GM12878 (cell line): ENCODE measurements at regions not wholly inside any gene's neighbourhood (a gene's known extent, or its start where the extent isn't known, plus 50 kb on each side); places are given as distances from the start of the nearest gene placed in this dataset.

Source experiments
- ATAC-seq: fragments of 200-7000 bp; cut with Tn5 transposase; 3 replicates; pipeline ENCODE4 v1.9.1; 2020; ENCODE audit warnings: mild to moderate bottlenecking, moderate library complexity
- BruUV-seq: library from RNA; stranded (reverse); fragments of 400-500 nt; replicated peaks from 2 replicates; lab custom pipeline; 2021; lab: Mats Ljungman, UMichigan
- CTCF ChIA-PET: fragments of 300-600 bp; sonication (Branson Sonifier 250); formaldehyde crosslinking; extraction: SDS; loops from one replicate; lab custom pipeline; 2021; ENCODE audit warnings: inconsistent platforms; lab: Yijun Ruan, JAX
- POLR2A ChIA-PET: fragments of 350-600 bp; formaldehyde crosslinking; extraction: SDS; loops from one replicate; lab custom pipeline; 2021; ENCODE audit warnings: inconsistent platforms; lab: Charles Lee
- RAD21 ChIA-PET: fragments of 300-600 bp; sonication (Branson Sonifier 250); formaldehyde crosslinking; loops from one replicate; lab custom pipeline; 2023; ENCODE audit warnings: antibody characterized with exemption; ENCODE audit not compliant: unreplicated experiment; lab: Charles Lee
- SMC1A ChIA-PET: fragments of 300-600 bp; sonication (Branson Sonifier 250); formaldehyde crosslinking; loops from one replicate; lab custom pipeline; 2023; ENCODE audit not compliant: unreplicated experiment, uncharacterized antibody; lab: Charles Lee
- DNase-seq: peaks from one replicate; pipeline ENCODE4 v3.0.0-alpha.2; 2011; ENCODE audit warnings: low read depth, low spot score
- FAIRE-seq: peaks from 3 replicates; lab custom pipeline; 2011; peaks lifted over from hg19 to GRCh38; lab: Jason Lieb, UNC
- H2AFZ ChIP-seq: 2 replicates; pipeline ENCODE4 v1.6.0; 2011; ENCODE audit warnings: low read depth, low read length, control low read depth; ENCODE audit not compliant: control insufficient read depth
- H3K27ac ChIP-seq: 2 replicates; pipeline ENCODE4 v1.5.1; 2011; ENCODE audit warnings: control low read depth; ENCODE audit not compliant: control insufficient read depth, insufficient read depth
- H3K27me3 ChIP-seq, 2 experiments: replicated peaks in 1 of 2; 2 replicates each; pipeline versions ENCODE4 v1.6.0 to v1.6.1; 2011; ENCODE audit warnings: low read length in 1 of 2; ENCODE audit not compliant: control insufficient read depth in 2 of 2, insufficient read depth in 2 of 2
- H3K36me3 ChIP-seq, 2 experiments: 2 replicates each; pipeline ENCODE4 v1.5.1; 2011; ENCODE audit warnings: low read length in 1 of 2; ENCODE audit not compliant: control insufficient read depth in 2 of 2, insufficient read depth in 2 of 2
- H3K4me1 ChIP-seq: 2 replicates; pipeline ENCODE4 v1.6.1; 2011; ENCODE audit warnings: mild to moderate bottlenecking, low read length, moderate library complexity, mixed read lengths; ENCODE audit not compliant: control insufficient read depth, insufficient read depth
- H3K4me2 ChIP-seq: 2 replicates; pipeline ENCODE4 v1.6.0; 2011; ENCODE audit warnings: control low read depth; ENCODE audit not compliant: control insufficient read depth, insufficient read depth
- H3K4me3 ChIP-seq: fragments of 200-600 bp; sonication (generic); 2 replicates; pipeline ENCODE4 v1.5.1; 2016
- H3K79me2 ChIP-seq: 2 replicates; pipeline ENCODE4 v1.6.0; 2011; ENCODE audit warnings: low read length; ENCODE audit not compliant: control insufficient read depth, insufficient read depth
- H3K9ac ChIP-seq: 2 replicates; pipeline ENCODE4 v1.8.0; 2011; ENCODE audit warnings: low read length, control low read depth, mixed read lengths; ENCODE audit not compliant: control insufficient read depth, insufficient read depth
- H3K9me3 ChIP-seq: replicated peaks from 3 replicates; pipeline ENCODE4 v1.5.1; 2011; ENCODE audit warnings: mild to moderate bottlenecking, low read length; ENCODE audit not compliant: control insufficient read depth, insufficient read depth
- H4K20me1 ChIP-seq: 2 replicates; pipeline ENCODE4 v1.6.0; 2011; ENCODE audit not compliant: control insufficient read depth, insufficient read depth
- ATF3 ChIP-seq: IDR thresholded peaks from 2 replicates; pipeline ENCODE4 v1.6.1; 2011; ENCODE audit warnings: low read depth, mild to moderate bottlenecking, low read length, moderate library complexity, borderline replicate concordance; ENCODE audit errors: extremely low read depth
- ELK1 ChIP-seq: IDR thresholded peaks from 2 replicates; pipeline ENCODE4 v1.6.1; 2012; ENCODE audit warnings: low read depth, low read length, improper control_type of control experiment
- FOS ChIP-seq: IDR thresholded peaks from 3 replicates; pipeline ENCODE4 v1.6.1; 2011; ENCODE audit warnings: borderline replicate concordance; ENCODE audit not compliant: insufficient read length; ENCODE audit errors: extremely low read depth
- IRF4 ChIP-seq: IDR thresholded peaks from 2 replicates; pipeline ENCODE4 v1.6.1; 2011; ENCODE audit warnings: low read depth, low read length
- PBX3 ChIP-seq: IDR thresholded peaks from 2 replicates; pipeline ENCODE4 v1.6.1; 2011; ENCODE audit warnings: mild to moderate bottlenecking, low read depth, low read length, moderate library complexity; ENCODE audit not compliant: insufficient replicate concordance
- SKIL ChIP-seq: fragments of 450-650 bp; IDR thresholded peaks from 2 replicates; pipeline ENCODE4 v1.6.1; 2017; ENCODE audit warnings: mild to moderate bottlenecking, low read depth, inconsistent platforms; ENCODE audit not compliant: poor library complexity, severe bottlenecking
- WGBS: methylation state at CpG from one replicate; pipeline ENCODE4 v1.1.6; 2016; ENCODE audit warnings: low lambda C conversion rate; ENCODE audit not compliant: insufficient replicate concordance, insufficient coverage; ENCODE audit errors: missing lambda C conversion rate; 5-methylcytosine and 5-hydroxymethylcytosine counted together
- in situ Hi-C: fragments of 300-500 bp; cut with MboI; formaldehyde crosslinking; loops from 9 replicates; pipeline ENCODE4 v1.14.3; 2018; ENCODE audit warnings: mixed read lengths
- intact Hi-C: fragments of 100-400 bp; cut with micrococcal nuclease; formaldehyde crosslinking; loops from one replicate; pipeline ENCODE4 v1.14.2; 2022; ENCODE audit not compliant: unreplicated experiment

GRCh38 chr17:63309021-63309420, 137.1 kb downstream of the CYB561 start:
- TF ChIP-seq FOS (no peak), SKIL (no peak), IRF4 (no peak), PBX3 (no peak), ATF3 (no peak), ELK1 (no peak)
- DNase-seq (no peak), FAIRE-seq (no peak), ATAC-seq (no peak)
- ChIA-PET SMC1A (no interaction called here), CTCF (no interaction called here), POLR2A (no interaction called here), RAD21 (no interaction called here)
- WGBS: 0% methylated on average over 2 of the region's 2 CpGs
- Histone ChIP-seq H3K9me3 (no peaks in the 10 kb centered on the region), H3K4me1 (no peaks in the 10 kb centered on the region), H3K4me3 (no peak overlapping the region), H2AFZ (no peak overlapping the region), H3K27ac (no peak overlapping the region), H3K79me2 (no peaks in the 10 kb centered on the region), H3K27me3 (no peaks in the 10 kb centered on the region), H3K36me3 (no peaks in the 10 kb centered on the region), H3K9ac (no peak overlapping the region), H3K4me2 (no peak overlapping the region), H4K20me1 (no peaks in the 10 kb centered on the region)
- no TSS peak for BruUV-seq
- in situ Hi-C loops: no loop called here
- intact Hi-C loops: no loop called here
